GM21381 (cell line): ENCODE measurements at regions not wholly inside any gene's neighbourhood (a gene's known extent, or its start where the extent isn't known, plus 50 kb on each side); places are given as distances from the start of the nearest gene placed in this dataset.

Experiments
- ATAC-seq: cut with Tn5 transposase; IDR thresholded peaks from one replicate; pipeline ENCODE4 v1.9.1; 2021; ENCODE audit warnings: mild to moderate bottlenecking, moderate library complexity; ENCODE audit not compliant: unreplicated experiment

DNA sequence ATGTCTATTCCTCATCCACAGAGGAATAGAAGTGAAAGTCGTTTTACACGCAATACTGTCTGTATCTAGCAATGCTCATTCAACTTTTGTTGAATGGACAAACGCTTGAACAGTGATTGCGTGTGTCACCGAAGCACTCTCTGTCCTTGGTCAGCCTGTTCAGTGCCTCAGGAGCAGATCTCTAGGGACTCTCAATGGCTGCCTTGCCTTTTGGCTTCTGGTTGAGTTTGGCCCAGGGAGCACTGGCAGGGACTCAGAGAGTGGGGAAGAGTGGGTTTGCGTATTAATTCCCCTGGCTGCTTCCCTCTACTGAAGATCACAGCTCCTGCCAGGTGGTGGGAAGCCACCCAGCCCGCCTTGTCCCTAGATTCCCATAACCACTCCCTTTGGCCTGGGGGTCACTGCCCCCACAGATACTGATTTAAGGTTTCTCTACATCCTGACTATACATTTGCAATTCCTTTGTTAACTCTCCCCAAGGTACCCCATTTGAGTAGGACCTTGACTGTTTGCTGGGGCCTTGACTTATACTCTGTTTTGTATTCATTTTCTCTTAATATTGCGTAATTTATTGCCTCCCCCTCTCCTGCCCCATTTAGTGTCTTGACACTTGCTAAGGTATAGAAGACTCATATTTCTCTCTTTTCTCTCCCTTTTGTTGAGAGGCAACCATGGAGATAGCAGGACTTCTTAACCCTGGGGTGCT is 61.7 kb upstream of the USP24 start:
- no peak for ATAC-seq

DNA sequence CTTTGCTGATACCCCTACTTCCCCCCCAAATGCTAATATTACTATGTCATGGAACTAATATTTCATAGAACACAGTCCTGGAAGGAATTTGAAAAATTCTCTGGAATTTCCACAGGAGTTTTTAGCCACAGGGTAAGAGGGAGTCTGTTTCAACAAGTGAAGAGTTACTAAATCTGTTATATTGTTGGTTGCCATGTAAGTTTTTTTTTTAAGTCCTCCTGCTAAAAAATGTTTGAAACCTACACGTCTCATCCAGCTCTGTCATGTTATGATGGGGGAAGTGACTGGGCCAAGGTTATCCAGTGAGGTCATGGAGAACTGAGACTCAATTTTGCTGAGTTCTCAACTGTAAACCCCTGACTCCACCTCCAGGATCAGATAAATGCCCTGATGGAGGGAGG is 60.8 kb upstream of the USP24 start:
- ATAC-seq = no peak

GRCh38 chr1:55275151-55275748 is 60.1 kb upstream of the USP24 start:
- ATAC-seq = no peak

DNA sequence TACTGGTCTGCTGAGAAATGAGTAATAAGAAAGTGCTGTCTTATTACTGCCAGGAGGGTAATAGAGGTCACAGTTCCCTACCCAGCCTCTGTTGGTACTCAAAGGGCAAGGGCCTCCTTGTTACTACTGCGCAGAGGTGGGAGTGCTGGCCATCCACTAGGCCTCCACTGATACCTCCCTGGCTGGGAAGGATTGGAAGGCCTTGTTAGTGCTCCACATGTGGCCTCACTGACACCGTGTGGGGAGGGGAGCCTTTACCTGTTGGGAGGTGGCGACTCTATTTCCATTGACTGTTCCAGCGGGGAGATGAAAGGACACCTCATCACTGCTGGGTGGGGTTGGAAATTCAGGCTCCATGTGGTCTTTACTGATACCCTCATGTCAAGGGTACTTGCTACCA is 57.8 kb upstream of the USP24 start:
- ATAC-seq = no peak
